DMS53 treated with DMSO at 0.1 percent for 48 hours (cell line): ENCODE measurements at regions not wholly inside any gene's neighbourhood (a gene's known extent, or its start where the extent isn't known, plus 50 kb on each side); places are given as distances from the start of the nearest gene placed in this dataset.

Experiments used
- DNase-seq: peaks from one replicate; lab custom pipeline; 2025; ENCODE audit not compliant: unreplicated experiment; lab: John Stamatoyannopoulos, UW

DNA sequence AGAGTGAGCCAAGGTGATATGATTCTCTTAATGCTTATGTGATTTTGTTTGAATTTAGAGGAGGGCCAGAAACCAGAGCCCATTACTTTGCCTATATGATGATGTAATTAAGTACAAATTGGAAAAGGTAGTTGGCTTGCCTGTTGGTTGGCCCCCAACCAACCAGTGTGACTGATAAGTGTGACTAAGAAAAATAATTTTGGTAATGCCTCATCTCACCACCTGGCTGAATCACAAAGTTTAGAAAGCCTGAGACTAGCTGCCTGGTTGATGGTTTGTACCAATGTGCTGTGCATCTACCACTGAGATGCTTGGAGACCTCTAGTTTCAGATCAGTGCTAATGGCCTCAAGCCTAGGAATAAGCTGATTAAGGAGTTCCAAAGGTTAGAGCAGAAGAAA, 338.7 kb downstream of the CDH2 start:
- no peak for DNase-seq

DNA sequence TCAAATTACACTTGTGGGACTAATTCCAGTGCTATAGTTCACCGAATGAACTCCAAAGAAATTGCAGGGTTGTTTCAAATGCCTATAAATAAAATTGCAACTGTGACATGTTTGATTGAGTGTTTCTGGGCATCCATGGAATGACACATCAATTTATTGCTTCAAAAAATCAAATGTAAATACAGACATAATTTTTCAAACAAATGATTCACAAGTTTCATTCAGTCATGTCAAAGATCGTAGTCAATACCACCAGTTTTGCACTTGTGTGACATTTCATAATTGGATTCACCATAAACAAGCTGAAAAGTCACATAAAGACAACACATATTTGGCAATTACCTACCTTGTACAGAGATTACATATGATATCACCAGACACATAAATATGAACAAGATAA, 350.8 kb downstream of the CDH2 start:
- DNase-seq, result no peak

DNA sequence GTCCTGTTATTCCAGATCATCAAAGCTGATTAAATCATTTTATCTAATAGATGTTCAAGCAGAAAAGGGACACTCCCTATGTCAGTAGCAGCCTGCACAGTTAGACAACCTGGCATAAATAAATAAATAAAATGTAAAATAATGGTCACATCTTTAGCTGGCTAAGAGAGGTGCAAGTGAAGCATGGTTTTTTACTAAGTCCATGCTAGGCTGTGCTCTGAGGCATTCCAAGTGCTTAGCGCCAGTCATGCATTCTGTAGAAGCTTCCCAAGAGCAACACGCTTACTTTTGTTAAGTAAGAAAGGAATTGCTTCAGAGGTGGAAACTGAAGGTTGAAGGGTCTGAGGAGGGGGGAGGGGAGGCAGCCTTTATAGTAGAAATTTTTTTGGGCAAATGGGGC, 351.2 kb downstream of the CDH2 start:
- no peak for DNase-seq

DNA sequence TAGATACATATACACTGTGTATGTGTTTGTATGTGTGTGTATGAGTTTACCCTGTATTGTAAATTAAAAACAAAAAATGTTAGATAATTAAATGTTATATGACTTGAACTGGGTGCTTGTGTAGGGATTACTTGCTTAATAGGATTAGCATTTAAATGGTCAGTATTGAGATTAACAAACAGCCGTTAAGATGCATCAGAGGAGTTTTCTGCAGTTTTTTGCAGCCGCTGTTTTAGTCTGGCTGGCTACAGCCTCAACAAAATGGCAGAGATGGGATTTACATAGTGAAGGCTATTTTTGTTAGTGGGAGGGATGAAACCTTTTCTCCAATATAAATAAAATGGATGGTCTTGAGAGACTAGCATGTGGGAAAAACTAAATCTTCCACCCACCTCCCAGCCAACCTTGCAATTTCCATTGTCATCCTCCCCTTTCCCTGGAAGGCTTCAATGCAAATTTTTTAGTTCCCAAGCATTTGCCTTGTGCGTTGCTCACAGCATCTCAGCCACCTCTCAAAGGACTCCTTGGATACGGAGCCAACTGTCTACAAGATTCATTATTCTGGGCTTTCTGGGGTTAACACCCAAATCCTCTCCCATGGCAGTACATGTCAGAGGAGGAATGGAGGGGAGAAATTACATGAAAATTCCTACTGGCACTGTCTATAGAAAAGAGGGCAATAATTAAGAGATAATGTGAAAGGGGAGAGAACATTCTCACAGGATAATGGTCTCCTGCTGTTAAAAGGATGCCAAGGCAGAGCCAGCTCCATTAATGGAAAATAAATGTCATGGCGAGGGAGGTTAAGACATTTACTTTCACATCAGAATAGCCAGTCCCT, 351.9 kb downstream of the CDH2 start:
- no peak for DNase-seq

DNA sequence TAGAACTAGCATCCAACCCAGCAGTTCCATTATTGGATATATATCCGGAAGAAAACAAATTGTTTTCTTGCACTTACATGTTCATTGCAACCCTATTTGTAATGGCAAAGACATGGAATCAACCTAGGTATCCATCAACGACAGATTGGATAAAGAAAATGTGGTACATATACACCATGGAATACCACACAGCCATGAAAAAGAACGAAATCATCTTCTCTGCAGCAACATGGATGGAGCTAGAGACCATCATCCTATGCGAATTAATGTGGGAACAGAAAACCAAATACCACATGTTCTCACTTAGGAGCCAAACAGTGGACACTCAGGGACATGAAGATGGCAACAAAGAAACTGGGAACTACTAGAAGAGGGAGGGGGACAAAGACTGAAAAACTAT, 352.7 kb downstream of the CDH2 start:
- no peak for DNase-seq

DNA sequence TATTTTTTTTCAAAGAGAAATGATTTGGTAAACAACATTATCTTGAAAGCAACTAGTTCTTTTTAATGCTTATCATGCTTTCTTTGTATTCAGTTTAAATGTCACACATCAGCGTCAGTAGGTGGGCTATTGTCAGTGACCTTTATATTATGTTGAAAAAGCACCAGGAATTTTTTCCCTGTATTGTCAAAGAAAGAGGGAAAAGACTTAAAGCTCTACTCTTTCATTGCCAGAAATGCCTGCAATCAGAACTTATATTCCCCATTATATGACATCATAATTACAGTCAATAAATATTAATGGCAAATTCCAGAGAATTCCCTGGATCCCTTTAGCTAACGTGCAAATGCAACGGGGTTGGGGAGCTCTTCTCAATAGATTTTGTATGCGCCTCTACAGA, 353.9 kb downstream of the CDH2 start:
- no peak for DNase-seq

DNA sequence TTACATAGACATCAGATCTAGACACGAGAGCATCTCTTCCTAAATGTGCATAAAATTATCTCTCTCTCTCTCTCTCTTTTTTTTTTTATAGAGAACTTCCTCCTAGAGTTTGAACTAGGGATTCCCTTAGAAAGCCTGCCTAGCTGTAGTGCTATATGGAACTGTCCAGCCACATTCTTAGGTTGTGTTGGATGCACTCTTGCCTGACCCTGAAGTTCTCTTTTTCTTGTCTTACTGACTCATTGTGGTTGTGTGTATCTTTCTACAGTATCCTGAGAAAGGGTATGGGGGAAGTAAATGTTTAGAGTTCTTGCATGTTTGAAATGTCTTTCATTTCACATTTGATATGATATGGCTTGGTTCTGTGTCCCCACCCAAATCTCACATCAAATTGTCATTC, 368.2 kb downstream of the CDH2 start:
- no peak for DNase-seq

DNA sequence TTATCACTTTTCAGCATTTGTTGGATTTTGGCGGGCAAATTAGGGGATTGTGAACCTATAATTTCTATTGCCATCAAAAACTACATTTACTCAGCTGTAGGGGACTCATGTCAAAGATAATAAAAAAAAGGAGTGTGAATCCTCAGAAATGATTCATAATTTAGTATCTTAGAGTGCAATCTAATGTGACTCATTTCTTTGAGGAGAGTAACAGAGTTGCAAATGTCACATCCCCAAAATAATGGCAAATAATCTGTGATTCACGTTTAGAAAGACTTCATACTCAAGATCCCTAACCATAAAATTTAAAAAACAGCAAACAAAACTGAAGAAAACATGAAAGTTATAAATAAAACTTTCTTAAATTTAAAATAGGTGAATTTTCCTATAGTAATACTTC, 373.0 kb downstream of the CDH2 start:
- no peak for DNase-seq

DNA sequence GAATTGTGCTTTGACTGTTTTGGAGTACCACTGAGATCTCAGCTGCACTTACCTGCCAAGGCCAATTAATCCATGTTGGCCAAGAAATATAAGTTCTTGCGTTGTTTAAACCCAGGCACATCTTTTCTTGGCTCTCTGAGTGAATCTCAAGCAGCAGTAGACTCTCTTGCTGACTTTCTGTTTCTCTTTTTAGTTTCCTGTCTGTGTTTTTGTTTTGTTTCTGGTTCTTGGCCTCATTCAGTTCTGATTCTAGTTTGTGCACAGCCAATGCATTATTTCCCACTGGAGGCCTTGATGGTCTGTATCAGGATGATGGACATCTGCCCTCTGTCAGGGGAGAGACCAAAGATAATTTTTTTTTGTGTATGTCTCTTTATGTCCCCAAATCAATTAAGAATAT, 379.4 kb downstream of the CDH2 start:
- DNase-seq, result no peak

DNA sequence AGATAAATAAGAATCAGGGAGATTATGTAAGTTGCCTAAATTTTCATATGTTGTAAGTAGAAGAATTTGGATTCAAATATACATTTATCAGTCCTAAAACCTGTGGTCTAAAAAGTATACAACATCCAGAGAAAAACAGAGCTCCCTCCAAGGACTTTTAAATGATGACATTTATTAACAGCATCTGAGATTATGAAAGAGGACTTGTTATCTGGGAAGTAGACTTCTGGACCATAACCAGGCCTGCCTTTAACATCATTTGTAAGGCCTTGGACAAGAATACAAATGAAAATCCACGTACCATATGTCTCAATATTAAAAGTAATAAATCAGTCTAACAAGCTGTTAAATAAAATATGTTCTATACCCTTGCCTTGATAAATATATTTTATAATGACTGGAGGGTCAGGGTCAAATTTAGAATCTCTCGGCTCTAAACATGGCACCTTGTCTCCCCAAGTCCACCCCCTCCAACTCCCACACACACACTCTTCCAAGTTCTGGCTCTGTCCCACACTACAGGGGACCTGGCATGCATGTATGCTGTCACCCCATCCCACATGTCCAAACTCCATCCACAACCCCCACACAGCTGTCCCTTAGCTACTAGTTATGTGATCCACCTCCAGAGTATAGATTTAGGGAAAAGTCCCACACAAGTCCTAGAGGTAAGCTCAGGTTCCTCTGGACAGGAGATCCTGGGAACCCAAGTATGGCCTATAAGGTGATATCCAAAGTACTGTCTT, 382.6 kb downstream of the CDH2 start:
- DNase-seq, result no peak

DNA sequence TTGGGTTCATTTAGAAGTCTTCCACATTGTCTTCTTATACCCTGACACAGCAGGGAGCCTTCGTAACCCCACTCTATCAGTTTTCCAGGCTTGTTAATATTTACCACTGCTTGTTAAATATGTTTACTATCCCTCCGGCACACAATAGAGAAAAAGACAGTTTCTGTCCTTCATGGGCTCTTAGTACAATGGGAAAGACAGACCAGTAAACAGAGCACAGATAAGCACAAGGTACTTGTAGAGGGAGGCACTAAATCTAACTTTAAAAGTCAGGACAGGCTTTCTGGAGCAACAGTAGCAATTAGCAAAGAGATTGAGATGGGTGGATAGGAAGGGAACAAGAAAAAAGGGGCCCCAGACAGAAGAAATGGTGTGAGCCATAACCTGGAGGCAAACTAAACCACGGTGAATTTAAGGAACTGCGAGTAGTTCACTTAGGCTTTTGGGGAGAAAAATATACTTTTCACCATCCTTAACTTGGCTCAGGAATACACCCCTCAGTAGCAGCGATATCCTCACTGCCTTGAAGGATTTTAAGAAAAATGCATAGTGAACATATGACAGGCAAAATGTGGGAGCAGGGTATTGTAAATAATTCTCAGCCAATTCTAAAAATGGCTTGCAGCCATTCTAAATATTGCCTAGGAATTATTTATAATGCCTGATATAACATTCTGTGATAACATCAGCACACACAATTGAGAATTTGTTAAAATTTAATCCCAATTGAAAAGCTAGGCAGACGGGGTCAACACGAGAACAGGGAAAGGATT, 383.7 kb downstream of the CDH2 start:
- DNase-seq, result peak; percentile 21

DNA sequence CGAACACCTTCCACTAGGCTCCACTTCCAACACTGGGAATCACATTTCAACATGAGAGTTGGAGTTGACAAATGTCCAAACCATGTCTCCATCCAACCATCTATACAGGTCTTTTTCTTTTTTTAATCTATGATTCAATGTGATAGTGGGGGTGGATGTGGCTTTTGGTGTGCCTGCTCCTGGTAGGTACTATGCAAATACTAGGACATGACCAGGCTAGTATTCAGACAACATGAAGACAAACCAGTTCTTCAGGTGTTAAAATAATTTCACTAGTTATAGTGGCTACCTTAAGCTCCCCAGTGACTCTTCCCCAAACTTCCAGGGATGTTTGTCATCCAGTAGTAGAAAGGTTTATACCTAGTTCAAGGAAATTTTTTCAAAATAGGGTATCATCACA, 387.5 kb downstream of the CDH2 start:
- peak; percentile 17 for DNase-seq

DNA sequence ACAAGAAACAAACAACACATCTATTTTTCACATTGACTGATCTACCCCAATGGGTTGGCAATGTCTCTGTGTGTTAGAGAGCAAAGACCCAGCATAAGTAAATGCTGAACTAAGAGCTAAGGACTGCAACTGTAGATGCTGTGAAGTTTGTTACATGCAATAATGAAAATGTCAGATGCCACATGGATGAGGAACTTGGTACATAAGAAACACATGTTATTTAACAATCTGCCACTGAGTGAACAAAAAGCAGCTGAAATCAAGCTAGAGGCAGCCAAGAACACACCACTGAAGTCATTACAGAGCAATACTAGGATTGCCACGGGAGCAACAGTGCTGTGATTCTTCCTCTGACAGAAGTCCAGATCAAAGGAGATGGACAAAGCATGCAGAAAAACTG, 389.4 kb downstream of the CDH2 start:
- DNase-seq, result no peak

DNA sequence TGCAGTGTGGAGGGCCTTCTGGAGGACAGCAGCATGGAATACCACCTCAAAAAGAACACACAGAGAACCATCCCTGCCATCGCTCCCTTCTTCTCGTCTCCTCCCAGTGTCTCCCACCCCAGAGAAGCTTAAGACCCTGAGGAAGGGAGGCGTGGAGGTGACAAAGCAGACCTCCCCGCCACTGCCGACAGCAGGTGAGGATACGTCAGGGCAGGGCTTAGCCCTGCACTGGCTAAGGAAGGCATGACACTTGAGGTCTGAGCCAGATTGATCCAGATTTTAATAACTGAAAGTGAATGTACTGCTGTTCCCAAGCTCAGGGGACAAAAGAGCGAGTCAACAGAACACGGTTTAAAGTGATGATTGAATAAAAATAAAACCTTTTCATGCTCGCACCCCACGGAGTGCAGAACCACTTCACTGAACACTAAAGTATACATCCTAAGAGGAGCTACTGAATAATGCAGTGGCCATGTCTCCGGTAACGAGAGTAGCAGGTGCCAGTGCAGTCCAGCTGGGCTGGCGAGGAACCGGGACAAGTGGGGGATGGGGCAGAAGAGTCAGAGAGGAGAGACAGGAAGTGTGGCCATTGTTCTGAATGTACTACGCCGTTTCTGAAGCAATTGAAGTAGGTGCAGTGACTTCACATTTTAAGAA, 391.0 kb downstream of the CDH2 start:
- peak; percentile 95 for DNase-seq

DNA sequence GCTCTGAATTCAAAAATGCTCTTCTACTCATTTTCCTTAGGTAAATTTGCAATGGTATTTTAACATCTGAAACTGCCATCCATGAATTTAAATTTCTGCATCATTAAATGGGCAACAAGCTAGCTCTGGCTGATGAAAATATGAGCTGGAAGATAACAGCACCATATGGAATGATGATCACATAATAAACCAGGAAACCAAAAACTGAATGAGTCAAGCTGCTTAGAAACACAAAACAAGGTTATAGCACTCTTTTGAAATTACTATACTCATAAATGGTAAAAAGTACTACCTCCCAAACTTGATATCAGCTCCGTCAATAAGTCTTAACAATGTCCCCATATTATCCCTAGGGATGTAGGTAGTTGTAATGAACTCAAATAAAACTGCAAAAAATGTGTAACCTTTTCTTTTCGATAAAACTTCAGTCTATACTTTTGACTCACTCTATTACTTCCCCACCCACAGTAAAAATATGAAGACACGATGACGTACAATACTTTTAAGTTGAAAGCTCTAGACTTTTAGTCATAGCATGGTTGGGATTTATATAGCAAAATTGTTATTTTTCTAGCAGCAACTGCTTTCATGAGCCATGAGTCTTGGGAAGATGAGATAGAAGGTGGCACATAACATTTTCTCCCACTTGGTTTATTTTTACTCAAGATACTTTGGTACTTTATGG, 396.7 kb downstream of the CDH2 start:
- DNase-seq, result no peak

DNA sequence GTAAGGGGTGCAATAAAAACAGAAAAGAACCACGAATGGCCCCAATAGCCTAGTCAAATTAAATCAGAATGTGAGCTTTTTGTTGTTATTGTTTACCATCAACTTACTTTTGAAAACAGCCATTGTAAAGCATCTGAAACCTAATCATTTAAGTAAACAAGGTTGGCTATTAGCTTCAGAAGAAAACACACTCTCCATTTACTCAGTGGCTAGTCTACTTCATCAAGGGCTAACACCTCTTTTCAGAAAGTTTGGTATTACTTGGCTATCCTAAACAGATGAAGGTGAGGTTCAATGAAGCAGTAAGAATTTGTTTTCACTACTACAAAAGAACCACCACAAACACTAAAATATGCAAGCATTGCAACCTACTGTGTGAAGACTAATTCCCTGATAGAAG, 398.0 kb downstream of the CDH2 start:
- no peak for DNase-seq

DNA sequence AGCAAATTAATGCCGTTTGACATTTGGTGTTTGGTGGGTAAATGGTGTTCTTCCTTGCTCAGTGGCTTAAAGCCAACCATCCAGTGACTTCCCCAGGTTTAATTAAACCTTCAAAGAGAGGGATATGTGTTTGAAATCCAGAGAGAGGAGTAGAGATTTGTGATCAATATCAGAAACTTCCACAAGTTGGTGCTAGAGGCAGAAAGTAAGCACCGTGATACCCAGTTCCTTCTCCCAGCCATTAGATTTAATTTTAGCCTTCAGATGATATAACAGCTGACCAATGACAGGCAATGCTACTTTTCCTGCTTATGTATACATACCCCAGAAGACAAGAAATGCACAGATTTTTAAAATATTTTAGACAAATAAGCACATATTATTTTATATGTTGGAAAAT, 398.5 kb downstream of the CDH2 start:
- no peak for DNase-seq

DNA sequence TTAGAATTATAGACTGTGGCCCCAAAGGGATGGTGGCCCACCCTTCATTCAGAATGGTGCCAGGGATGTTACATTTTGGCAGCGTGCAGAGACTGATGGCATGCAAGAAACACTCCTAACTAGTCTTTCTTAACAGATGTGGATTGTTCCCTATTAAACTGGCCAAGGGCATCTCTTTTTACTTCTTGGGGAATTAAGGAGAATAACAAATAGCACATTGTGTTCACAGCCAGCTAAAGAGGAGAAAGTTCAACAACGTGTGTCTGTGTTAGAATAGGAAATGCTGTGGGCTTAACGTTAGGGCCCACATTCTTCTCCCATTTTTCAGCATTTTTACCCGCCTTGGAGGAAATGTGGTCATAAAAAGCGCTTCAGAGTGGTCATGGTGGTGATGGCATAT, 404.8 kb downstream of the CDH2 start:
- DNase-seq, result no peak

DNA sequence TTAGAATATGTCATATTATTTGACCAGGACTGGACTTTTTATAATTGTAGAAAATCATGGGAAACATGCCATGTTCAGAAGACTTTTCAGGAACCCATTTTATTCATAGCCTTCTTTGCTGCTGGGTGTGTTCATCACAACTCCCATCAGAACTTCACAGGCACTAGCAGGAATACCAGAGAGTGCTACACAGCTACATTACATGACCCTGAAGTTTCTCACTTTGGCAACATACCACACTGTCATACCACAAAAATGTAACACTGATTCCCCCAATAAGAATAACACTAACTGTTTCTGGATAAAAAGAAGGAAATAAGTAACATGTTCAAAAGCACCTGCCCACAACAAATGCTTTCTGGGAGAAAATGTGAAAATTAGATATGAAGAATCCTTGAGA, 405.4 kb downstream of the CDH2 start:
- DNase-seq, result no peak

DNA sequence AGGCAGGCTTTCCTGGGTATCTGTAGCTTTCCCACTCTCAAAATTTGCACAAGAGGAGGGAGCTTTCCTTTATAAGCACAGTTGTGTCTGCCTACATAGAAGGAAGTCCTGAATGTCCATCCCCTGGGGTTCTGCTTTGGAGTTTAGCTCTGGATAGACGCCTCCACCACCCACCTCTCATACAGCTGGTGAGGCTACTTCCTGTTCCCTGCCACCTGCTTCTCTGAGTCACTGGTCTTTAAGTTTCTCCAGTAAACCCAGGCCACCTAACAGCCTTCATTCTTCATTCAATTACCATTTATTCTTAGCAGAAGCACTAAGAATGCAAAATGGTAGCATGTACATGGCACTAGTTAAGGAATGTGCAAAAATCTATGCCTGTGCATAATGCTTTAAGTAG, 407.8 kb downstream of the CDH2 start:
- DNase-seq, result peak; percentile 60

DNA sequence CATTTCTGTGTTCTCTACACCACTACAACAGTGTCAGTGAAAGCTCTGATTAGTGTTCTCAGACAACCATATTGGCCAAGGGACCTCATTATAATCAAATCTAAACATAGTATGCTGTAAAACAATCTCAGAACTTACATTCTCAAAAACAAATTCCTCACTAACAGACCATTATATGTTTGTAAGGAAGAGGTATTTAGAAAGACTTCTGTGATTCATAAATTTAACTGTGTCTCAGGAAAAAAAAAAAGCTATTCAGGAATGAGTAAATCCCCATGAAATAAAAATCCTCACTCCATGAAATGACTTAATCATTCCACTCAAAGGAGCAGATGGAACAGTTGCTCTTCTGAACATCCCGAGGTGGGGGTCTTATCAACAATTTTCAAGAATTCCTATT, 413.0 kb downstream of the CDH2 start:
- no peak for DNase-seq
